SK-N-SH (cell line): ENCODE measurements at regions not wholly inside any gene's neighbourhood (a gene's known extent, or its start where the extent isn't known, plus 50 kb on each side); places are given as distances from the start of the nearest gene placed in this dataset.

Source experiments
- RAD21 ChIP-seq: IDR thresholded peaks from 2 replicates; pipeline ENCODE4 v1.6.1; 2012; ENCODE audit warnings: mild to moderate bottlenecking, low read length
- TF ChIP-seq, protein P1 (sequence below): fragments of 200-600 bp; sonication (generic); IDR thresholded peaks from 2 replicates; pipeline ENCODE4 v1.6.1; 2017; ENCODE audit warnings: antibody characterized with exemption, mild to moderate bottlenecking, moderate library complexity
- TF ChIP-seq, protein P2 (sequence below): IDR thresholded peaks from 2 replicates; pipeline ENCODE4 v1.4.0; 2012; ENCODE audit warnings: low read depth, borderline replicate concordance

DNA sequence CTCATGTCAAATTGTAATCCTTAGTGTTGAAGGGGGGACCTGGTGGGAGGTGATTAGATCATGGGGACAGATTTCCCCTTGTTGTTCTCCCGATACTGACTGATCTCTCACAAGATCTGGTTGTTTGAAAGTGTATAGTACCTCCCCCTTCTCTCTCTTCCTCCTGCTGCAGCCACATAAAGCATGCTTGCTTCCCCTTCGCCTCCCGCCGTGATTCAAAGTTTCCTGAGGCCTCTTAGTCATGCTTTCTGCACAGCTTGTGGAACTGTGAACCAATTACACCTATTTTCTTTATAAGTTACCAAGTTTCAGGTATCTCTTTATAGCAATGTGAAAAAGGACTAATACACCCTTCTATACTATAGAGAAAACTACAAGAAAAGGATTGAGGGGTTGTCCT is 1170.5 kb upstream of the AGA start:
- TF ChIP-seq RAD21 = no peak
- TF ChIP-seq, protein P1, sequence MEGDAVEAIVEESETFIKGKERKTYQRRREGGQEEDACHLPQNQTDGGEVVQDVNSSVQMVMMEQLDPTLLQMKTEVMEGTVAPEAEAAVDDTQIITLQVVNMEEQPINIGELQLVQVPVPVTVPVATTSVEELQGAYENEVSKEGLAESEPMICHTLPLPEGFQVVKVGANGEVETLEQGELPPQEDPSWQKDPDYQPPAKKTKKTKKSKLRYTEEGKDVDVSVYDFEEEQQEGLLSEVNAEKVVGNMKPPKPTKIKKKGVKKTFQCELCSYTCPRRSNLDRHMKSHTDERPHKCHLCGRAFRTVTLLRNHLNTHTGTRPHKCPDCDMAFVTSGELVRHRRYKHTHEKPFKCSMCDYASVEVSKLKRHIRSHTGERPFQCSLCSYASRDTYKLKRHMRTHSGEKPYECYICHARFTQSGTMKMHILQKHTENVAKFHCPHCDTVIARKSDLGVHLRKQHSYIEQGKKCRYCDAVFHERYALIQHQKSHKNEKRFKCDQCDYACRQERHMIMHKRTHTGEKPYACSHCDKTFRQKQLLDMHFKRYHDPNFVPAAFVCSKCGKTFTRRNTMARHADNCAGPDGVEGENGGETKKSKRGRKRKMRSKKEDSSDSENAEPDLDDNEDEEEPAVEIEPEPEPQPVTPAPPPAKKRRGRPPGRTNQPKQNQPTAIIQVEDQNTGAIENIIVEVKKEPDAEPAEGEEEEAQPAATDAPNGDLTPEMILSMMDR = no peak
- TF ChIP-seq, protein P2, sequence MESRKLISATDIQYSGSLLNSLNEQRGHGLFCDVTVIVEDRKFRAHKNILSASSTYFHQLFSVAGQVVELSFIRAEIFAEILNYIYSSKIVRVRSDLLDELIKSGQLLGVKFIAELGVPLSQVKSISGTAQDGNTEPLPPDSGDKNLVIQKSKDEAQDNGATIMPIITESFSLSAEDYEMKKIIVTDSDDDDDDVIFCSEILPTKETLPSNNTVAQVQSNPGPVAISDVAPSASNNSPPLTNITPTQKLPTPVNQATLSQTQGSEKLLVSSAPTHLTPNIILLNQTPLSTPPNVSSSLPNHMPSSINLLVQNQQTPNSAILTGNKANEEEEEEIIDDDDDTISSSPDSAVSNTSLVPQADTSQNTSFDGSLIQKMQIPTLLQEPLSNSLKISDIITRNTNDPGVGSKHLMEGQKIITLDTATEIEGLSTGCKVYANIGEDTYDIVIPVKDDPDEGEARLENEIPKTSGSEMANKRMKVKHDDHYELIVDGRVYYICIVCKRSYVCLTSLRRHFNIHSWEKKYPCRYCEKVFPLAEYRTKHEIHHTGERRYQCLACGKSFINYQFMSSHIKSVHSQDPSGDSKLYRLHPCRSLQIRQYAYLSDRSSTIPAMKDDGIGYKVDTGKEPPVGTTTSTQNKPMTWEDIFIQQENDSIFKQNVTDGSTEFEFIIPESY = no peak
